ENCODE measurements at regions not wholly inside any gene's neighbourhood (a gene's known extent, or its start where the extent isn't known, plus 50 kb on each side); places are given as distances from the start of the nearest gene placed in this dataset.

GRCh38 chr2:18651842-18652774 is 62.7 kb upstream of the NT5C1B start:
- no peak for DNase-seq (ENCODE audit: low read depth in 2 of 2)

- DNase-seq (ENCODE audit: low read depth in 2 of 2), result no peak
Observed at GRCh38 chr2:18650221-18650620, 60.9 kb upstream of the NT5C1B start.

- DNase-seq (ENCODE audit: low read depth in 2 of 2), result no peak
Observed at GRCh38 chr2:18649502-18650135, 60.2 kb upstream of the NT5C1B start.

GRCh38 chr2:18648161-18648560 is 58.8 kb upstream of the NT5C1B start:
- DNase-seq (ENCODE audit: low read depth in 2 of 2), result no peak

- DNase-seq (ENCODE audit: low read depth in 2 of 2), result no peak
Observed at GRCh38 chr2:18647731-18648130, 58.4 kb upstream of the NT5C1B start.

GRCh38 chr2:18645315-18645714 is 55.9 kb upstream of the NT5C1B start:
- DNase-seq (ENCODE audit: low read depth in 2 of 2), result no peak

GRCh38 chr2:18644115-18644462 is 54.7 kb upstream of the NT5C1B start:
- no peak for DNase-seq (ENCODE audit: low read depth in 2 of 2)

- DNase-seq (ENCODE audit: low read depth in 2 of 2), result no peak
Observed at GRCh38 chr2:18643326-18644114, 54.2 kb upstream of the NT5C1B start.

GRCh38 chr2:18641823-18642222 is 52.5 kb upstream of the NT5C1B start:
- no peak for DNase-seq (ENCODE audit: low read depth in 2 of 2)

- DNase-seq (ENCODE audit: low read depth in 2 of 2), result no peak
Observed at GRCh38 chr2:18639756-18640453, 50.5 kb upstream of the NT5C1B start.
